DND-41 (cell line): ENCODE measurements at regions not wholly inside any gene's neighbourhood (a gene's known extent, or its start where the extent isn't known, plus 50 kb on each side); places are given as distances from the start of the nearest gene placed in this dataset.

Experiments
- ATAC-seq: fragments of 200-7000 bp; cut with Tn5 transposase; 3 replicates; pipeline ENCODE4 v1.9.1; 2021; ENCODE audit warnings: low read depth; ENCODE audit not compliant: insufficient read depth
- DNase-seq: peaks from one replicate; pipeline ENCODE4 v3.0.0-alpha.2; 2020
- H2AFZ ChIP-seq: 2 replicates; pipeline ENCODE4 v1.6.0; 2012; ENCODE audit warnings: low read depth, low read length
- H3K27ac ChIP-seq: 2 replicates; pipeline ENCODE4 v1.5.1; 2012; ENCODE audit warnings: low read length, inconsistent platforms
- H3K27me3 ChIP-seq: fragments of 200-600 bp; sonication (generic); 2 replicates; pipeline ENCODE4 v1.6.0; 2012; ENCODE audit warnings: low read length, mild to moderate bottlenecking, inconsistent platforms; ENCODE audit not compliant: insufficient read depth, poor library complexity
- H3K36me3 ChIP-seq: 2 replicates; pipeline ENCODE4 v1.5.1; 2012; ENCODE audit warnings: low read length, inconsistent platforms; ENCODE audit not compliant: insufficient read depth
- H3K4me1 ChIP-seq: 2 replicates; pipeline ENCODE4 v1.5.1; 2012; ENCODE audit warnings: mild to moderate bottlenecking, low read length; ENCODE audit not compliant: insufficient read depth
- H3K4me2 ChIP-seq: 2 replicates; pipeline ENCODE4 v1.6.0; 2012; ENCODE audit warnings: mild to moderate bottlenecking, moderate library complexity, low read length, inconsistent platforms; ENCODE audit not compliant: insufficient read depth
- H3K4me3 ChIP-seq, 2 experiments: fragments of 200-600 bp in 1 of 2; shearing (Covaris generic) in 1 of 2; 2 replicates each; pipeline ENCODE4 v1.5.1; 2012 to 2016; ENCODE audit warnings: inconsistent platforms in 2 of 2, low read length in 2 of 2, mild to moderate bottlenecking in 2 of 2, low read depth in 1 of 2, moderate library complexity in 1 of 2
- H3K79me2 ChIP-seq: 2 replicates; pipeline ENCODE4 v1.6.0; 2012; ENCODE audit warnings: low read length, inconsistent platforms; ENCODE audit not compliant: insufficient read depth
- H3K9ac ChIP-seq: 2 replicates; pipeline ENCODE4 v1.6.0; 2012; ENCODE audit warnings: low read depth, mild to moderate bottlenecking, inconsistent platforms, low read length, moderate library complexity
- H3K9me3 ChIP-seq: 2 replicates; pipeline ENCODE4 v1.5.1; 2012; ENCODE audit warnings: low read length, moderate library complexity, mild to moderate bottlenecking, inconsistent platforms; ENCODE audit not compliant: insufficient read depth, severe bottlenecking
- H4K20me1 ChIP-seq: 2 replicates; pipeline ENCODE4 v1.6.0; 2012; ENCODE audit warnings: low read length; ENCODE audit not compliant: insufficient read depth
- EZH2 ChIP-seq: IDR thresholded peaks from 3 replicates; pipeline ENCODE4 v1.6.1; 2012; ENCODE audit warnings: borderline replicate concordance, low read depth, mild to moderate bottlenecking, moderate library complexity, low read length, inconsistent platforms; ENCODE audit not compliant: severe bottlenecking
- TF ChIP-seq, protein P1 (sequence below): IDR thresholded peaks from 2 replicates; pipeline ENCODE4 v1.5.1; 2012; ENCODE audit warnings: borderline replicate concordance, low read length, moderate library complexity, mild to moderate bottlenecking; ENCODE audit not compliant: poor library complexity, severe bottlenecking; ENCODE audit errors: extremely low read depth

DNA sequence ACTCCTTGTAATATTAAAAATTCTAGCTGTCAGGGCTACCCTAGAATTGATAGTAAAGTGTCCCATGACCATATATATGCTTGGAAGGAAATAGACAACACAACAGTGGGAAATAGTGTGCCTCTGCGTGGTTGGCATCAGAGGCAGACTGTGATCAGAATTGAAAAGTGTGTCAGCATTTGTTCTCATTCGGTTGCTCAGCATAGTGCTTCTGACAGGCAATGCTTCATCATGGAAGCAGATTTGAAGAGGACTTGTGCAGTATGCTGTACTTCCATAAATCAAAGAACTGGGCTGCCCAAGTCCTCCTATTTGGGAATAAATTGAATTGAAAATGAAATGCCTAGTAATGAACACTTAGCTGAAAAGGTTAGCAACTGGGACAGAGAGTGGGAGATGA is 435.7 kb downstream of the DIPK2A start:
- H2AFZ ChIP-seq: no peak overlapping the region
- no peaks in the 10 kb centered on the region for H4K20me1 ChIP-seq
- ATAC-seq: no peak
- H3K27ac ChIP-seq: no peak overlapping the region
- no peaks in the 10 kb centered on the region for H3K9me3 ChIP-seq
- no peak for DNase-seq
- no peaks in the 10 kb centered on the region for H3K4me1 ChIP-seq
- no peaks in the 10 kb centered on the region for H3K27me3 ChIP-seq
- H3K79me2 ChIP-seq: no peaks in the 10 kb centered on the region
- H3K36me3 ChIP-seq: no peaks in the 10 kb centered on the region
- TF ChIP-seq, protein P1, sequence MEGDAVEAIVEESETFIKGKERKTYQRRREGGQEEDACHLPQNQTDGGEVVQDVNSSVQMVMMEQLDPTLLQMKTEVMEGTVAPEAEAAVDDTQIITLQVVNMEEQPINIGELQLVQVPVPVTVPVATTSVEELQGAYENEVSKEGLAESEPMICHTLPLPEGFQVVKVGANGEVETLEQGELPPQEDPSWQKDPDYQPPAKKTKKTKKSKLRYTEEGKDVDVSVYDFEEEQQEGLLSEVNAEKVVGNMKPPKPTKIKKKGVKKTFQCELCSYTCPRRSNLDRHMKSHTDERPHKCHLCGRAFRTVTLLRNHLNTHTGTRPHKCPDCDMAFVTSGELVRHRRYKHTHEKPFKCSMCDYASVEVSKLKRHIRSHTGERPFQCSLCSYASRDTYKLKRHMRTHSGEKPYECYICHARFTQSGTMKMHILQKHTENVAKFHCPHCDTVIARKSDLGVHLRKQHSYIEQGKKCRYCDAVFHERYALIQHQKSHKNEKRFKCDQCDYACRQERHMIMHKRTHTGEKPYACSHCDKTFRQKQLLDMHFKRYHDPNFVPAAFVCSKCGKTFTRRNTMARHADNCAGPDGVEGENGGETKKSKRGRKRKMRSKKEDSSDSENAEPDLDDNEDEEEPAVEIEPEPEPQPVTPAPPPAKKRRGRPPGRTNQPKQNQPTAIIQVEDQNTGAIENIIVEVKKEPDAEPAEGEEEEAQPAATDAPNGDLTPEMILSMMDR: no peak
- no peak for TF ChIP-seq EZH2
- H3K4me2 ChIP-seq: no peak overlapping the region
- no peak overlapping the region for H3K9ac ChIP-seq
- H3K4me3 ChIP-seq: no peak overlapping the region

DNA sequence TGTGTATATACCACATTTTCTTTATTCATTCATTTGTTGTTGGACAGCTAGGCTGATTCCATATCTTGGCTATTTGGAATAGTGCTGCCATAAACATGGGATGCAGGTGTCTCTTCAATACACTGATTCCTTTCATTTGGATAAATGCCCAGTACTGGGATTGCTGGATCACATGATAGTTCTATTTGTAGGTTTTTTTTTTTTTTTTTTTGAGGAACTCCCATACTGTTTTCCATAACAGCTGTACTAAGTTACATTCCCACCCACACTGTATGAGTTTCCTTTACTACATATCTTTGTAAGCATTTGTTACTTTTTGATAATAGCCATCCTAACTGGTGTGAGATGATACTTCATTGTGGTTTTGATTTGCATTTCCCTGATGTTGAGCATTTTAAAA is 437.7 kb downstream of the DIPK2A start:
- H3K9me3 ChIP-seq: no peaks in the 10 kb centered on the region
- H3K79me2 ChIP-seq: no peaks in the 10 kb centered on the region
- no peak overlapping the region for H2AFZ ChIP-seq
- ATAC-seq (no peak), DNase-seq (no peak)
- H3K27ac ChIP-seq: no peak overlapping the region
- H3K4me1 ChIP-seq: no peaks in the 10 kb centered on the region
- H3K36me3 ChIP-seq: no peaks in the 10 kb centered on the region
- no peaks in the 10 kb centered on the region for H4K20me1 ChIP-seq
- TF ChIP-seq EZH2: no peak
- TF ChIP-seq, protein P1: no peak
- no peak overlapping the region for H3K4me2 ChIP-seq
- no peak overlapping the region; a peak in 1 of 4 replicates for H3K4me3 ChIP-seq
- no peaks in the 10 kb centered on the region for H3K27me3 ChIP-seq
- no peak overlapping the region for H3K9ac ChIP-seq

- Histone ChIP-seq H3K27ac (no peak overlapping the region), H3K79me2 (no peaks in the 10 kb centered on the region), H3K36me3 (no peaks in the 10 kb centered on the region), H3K9me3 (no peaks in the 10 kb centered on the region), H3K4me3 (no peak overlapping the region), H4K20me1 (no peaks in the 10 kb centered on the region), H3K4me2 (no peak overlapping the region), H2AFZ (no peak overlapping the region), H3K4me1 (0 out of 2 replicates have a peak, but pooled peaks cover 6% of the 10 kb centered on the region), H3K9ac (no peak overlapping the region), H3K27me3 (no peaks in the 10 kb centered on the region)
- DNase-seq: no peak
- ATAC-seq: no peak
- no peak for TF ChIP-seq EZH2
- TF ChIP-seq, protein P1: no peak
Measured at GRCh38 chr3:144413068-144413467, 441.4 kb downstream of the DIPK2A start.

- ATAC-seq (peak; percentile 29; the same call in 1 of the 3 replicates), DNase-seq (no peak)
- Histone ChIP-seq H3K4me2 (no peak overlapping the region), H3K79me2 (no peaks in the 10 kb centered on the region), H4K20me1 (no peaks in the 10 kb centered on the region), H2AFZ (no peak overlapping the region), H3K9ac (no peak overlapping the region), H3K4me1 (0 out of 2 replicates have a peak, but pooled peaks cover 6% of the 10 kb centered on the region), H3K4me3 (no peak overlapping the region), H3K36me3 (no peaks in the 10 kb centered on the region), H3K9me3 (no peaks in the 10 kb centered on the region), H3K27me3 (no peaks in the 10 kb centered on the region), H3K27ac (no peak overlapping the region)
- TF ChIP-seq, protein P1: no peak
- no peak for TF ChIP-seq EZH2
Measured at GRCh38 chr3:144415492-144415891, 443.9 kb downstream of the DIPK2A start.
